ENCODE measurements at regions not wholly inside any gene's neighbourhood (a gene's known extent, or its start where the extent isn't known, plus 50 kb on each side); places are given as distances from the start of the nearest gene placed in this dataset.

DNA sequence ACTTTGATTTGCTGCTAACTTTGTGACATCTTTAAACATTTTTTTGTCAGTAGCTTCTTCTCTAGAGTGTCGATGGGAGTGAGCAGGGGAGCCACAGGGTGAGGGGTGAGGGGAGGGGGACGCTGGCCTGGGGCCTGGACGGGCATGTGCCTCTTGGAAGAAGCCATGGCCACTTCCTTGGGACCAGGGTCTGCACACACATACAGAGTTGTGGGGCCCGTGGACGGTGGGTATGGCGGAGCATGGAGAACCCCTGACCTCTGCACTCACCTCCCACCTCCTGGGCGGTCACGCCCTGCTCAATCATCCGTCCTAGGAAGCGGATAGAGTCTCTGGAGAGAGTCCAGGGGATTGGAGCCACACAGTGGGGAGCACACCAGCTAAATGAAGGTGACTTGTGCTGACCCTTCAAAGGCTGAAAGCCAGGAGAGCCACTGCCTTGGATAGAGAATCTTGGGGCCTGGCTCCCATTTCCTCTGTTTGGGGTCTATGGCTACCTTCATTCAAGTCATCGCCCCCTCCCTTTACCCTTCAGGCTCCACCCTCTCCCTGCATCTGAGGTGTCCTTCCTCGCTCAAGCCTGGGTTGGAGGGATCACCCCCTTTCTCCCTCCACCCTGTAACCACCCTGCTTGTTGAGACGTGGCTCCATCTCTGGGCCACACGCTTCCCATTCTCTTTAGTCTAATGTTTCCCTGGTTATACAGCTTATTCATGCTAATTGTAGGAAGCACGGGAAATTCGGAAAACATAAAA, 63.9 kb upstream of the HAAO start:
- no peak overlapping the region for H3K4me3 ChIP-seq
- in situ Hi-C loops (cut with MboI): no loop called here
- H3K9ac ChIP-seq (ENCODE audit: control insufficient read depth, insufficient read depth, low read length): no peak overlapping the region
- ATAC-seq (no peak), FAIRE-seq (no peak), DNase-seq (ENCODE audit: low read depth, low spot score) (no peak)
- POLR2A ChIA-PET: no interaction called here
- peaks cover 0 to 2% of the 10 kb centered on the region in 2 experiments; a peak in 1 of 4 replicates for H3K27me3 ChIP-seq (replicated peaks in 1 of 2; ENCODE audit: control insufficient read depth in 2 of 2, insufficient read depth in 2 of 2, low read length in 1 of 2)
- 13% methylated on average over 16 of the region's 16 CpGs for WGBS (ENCODE audit: insufficient coverage, insufficient replicate concordance, low lambda C conversion rate, missing lambda C conversion rate)
- intact Hi-C loops (cut with micrococcal nuclease; ENCODE audit: unreplicated experiment): loop anchor here (5.0 to 10.0 kb wide), 3 partner anchors 91 to 369 kb away; partner anchors contain the start of gene ZFP36L2
- no TSS peak for BruUV-seq (replicated peaks)
- no peaks in the 10 kb centered on the region for H3K36me3 ChIP-seq (ENCODE audit: control insufficient read depth in 2 of 2, insufficient read depth in 2 of 2, low read length in 1 of 2)
- no peak overlapping the region for H2AFZ ChIP-seq (ENCODE audit: control insufficient read depth, low read depth, low read length)
- CTCF ChIA-PET: interaction anchor here (1.0 to 1.4 kb wide), 2 partner anchors 8 to 754 kb away, joined by 3 read pairs; no protein-coding TSS in a partner anchor
- H3K27ac ChIP-seq (ENCODE audit: control insufficient read depth, insufficient read depth): no peak overlapping the region
- RAD21 ChIA-PET (ENCODE audit: unreplicated experiment): interaction anchor here (0.6 to 1.2 kb wide), 2 partner anchors 628 to 1030 kb away, joined by 3 read pairs; no protein-coding TSS in a partner anchor
- no peak overlapping the region for H3K4me2 ChIP-seq (ENCODE audit: control insufficient read depth, insufficient read depth)
- H4K20me1 ChIP-seq (ENCODE audit: control insufficient read depth, insufficient read depth): no peaks in the 10 kb centered on the region
- H3K4me1 ChIP-seq (ENCODE audit: control insufficient read depth, insufficient read depth, low read length): no peaks in the 10 kb centered on the region
- SMC1A ChIA-PET (ENCODE audit: uncharacterized antibody, unreplicated experiment): no interaction called here
- no peaks in the 10 kb centered on the region for H3K9me3 ChIP-seq (replicated peaks; ENCODE audit: control insufficient read depth, insufficient read depth, low read length)
- no peaks in the 10 kb centered on the region for H3K79me2 ChIP-seq (ENCODE audit: control insufficient read depth, insufficient read depth, low read length)
- no peak for TF ChIP-seq ATF7 (IDR thresholded peaks at IDR 0.05; ENCODE audit: low read depth)
- TF ChIP-seq, protein P1, sequence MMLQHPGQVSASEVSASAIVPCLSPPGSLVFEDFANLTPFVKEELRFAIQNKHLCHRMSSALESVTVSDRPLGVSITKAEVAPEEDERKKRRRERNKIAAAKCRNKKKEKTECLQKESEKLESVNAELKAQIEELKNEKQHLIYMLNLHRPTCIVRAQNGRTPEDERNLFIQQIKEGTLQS (IDR thresholded peaks at IDR 0.05; ENCODE audit: borderline replicate concordance, extremely low read depth, low read depth, low read length): no peak
- TF ChIP-seq BRCA1 (IDR thresholded peaks at IDR 0.05; ENCODE audit: low read depth, low read length): no peak
- no peak for TF ChIP-seq PAX5 (IDR thresholded peaks at IDR 0.05; ENCODE audit: borderline replicate concordance, low read depth, low read length)
- TF ChIP-seq EP300 (IDR thresholded peaks at IDR 0.05; ENCODE audit: borderline replicate concordance in 1 of 2, control insufficient read depth in 1 of 2, low read depth in 2 of 2, low read length in 2 of 2): no peak
- no peak for TF ChIP-seq NBN (IDR thresholded peaks at IDR 0.05)
- TF ChIP-seq IKZF1 (conservative IDR thresholded peaks at IDR 0.05): no peak
- no peak for TF ChIP-seq RAD21 (IDR thresholded peaks at IDR 0.05; ENCODE audit: insufficient read depth, low read depth, low read length)
- TF ChIP-seq BCL11A (IDR thresholded peaks at IDR 0.05; ENCODE audit: low read depth, low read length): no peak
- TF ChIP-seq, protein P2, sequence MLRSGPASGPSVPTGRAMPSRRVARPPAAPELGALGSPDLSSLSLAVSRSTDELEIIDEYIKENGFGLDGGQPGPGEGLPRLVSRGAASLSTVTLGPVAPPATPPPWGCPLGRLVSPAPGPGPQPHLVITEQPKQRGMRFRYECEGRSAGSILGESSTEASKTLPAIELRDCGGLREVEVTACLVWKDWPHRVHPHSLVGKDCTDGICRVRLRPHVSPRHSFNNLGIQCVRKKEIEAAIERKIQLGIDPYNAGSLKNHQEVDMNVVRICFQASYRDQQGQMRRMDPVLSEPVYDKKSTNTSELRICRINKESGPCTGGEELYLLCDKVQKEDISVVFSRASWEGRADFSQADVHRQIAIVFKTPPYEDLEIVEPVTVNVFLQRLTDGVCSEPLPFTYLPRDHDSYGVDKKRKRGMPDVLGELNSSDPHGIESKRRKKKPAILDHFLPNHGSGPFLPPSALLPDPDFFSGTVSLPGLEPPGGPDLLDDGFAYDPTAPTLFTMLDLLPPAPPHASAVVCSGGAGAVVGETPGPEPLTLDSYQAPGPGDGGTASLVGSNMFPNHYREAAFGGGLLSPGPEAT (IDR thresholded peaks at IDR 0.05; ENCODE audit: low read depth): no peak
- TF ChIP-seq NFIC (IDR thresholded peaks at IDR 0.05; ENCODE audit: low read depth, low read length): no peak
- TF ChIP-seq, protein P3, sequence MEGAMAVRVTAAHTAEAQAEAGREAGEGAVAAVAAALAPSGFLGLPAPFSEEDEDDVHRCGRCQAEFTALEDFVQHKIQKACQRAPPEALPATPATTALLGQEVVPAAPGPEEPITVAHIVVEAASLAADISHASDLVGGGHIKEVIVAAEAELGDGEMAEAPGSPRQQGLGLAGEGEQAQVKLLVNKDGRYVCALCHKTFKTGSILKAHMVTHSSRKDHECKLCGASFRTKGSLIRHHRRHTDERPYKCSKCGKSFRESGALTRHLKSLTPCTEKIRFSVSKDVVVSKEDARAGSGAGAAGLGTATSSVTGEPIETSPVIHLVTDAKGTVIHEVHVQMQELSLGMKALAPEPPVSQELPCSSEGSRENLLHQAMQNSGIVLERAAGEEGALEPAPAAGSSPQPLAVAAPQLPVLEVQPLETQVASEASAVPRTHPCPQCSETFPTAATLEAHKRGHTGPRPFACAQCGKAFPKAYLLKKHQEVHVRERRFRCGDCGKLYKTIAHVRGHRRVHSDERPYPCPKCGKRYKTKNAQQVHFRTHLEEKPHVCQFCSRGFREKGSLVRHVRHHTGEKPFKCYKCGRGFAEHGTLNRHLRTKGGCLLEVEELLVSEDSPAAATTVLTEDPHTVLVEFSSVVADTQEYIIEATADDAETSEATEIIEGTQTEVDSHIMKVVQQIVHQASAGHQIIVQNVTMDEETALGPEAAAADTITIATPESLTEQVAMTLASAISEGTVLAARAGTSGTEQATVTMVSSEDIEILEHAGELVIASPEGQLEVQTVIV (IDR thresholded peaks at IDR 0.05; ENCODE audit: borderline replicate concordance, partially characterized antibody): no peak
- no peak for TF ChIP-seq NR2C2 (IDR thresholded peaks at IDR 0.05; ENCODE audit: borderline replicate concordance, control insufficient read depth, insufficient read length, low read depth)
- TF ChIP-seq, protein P4, sequence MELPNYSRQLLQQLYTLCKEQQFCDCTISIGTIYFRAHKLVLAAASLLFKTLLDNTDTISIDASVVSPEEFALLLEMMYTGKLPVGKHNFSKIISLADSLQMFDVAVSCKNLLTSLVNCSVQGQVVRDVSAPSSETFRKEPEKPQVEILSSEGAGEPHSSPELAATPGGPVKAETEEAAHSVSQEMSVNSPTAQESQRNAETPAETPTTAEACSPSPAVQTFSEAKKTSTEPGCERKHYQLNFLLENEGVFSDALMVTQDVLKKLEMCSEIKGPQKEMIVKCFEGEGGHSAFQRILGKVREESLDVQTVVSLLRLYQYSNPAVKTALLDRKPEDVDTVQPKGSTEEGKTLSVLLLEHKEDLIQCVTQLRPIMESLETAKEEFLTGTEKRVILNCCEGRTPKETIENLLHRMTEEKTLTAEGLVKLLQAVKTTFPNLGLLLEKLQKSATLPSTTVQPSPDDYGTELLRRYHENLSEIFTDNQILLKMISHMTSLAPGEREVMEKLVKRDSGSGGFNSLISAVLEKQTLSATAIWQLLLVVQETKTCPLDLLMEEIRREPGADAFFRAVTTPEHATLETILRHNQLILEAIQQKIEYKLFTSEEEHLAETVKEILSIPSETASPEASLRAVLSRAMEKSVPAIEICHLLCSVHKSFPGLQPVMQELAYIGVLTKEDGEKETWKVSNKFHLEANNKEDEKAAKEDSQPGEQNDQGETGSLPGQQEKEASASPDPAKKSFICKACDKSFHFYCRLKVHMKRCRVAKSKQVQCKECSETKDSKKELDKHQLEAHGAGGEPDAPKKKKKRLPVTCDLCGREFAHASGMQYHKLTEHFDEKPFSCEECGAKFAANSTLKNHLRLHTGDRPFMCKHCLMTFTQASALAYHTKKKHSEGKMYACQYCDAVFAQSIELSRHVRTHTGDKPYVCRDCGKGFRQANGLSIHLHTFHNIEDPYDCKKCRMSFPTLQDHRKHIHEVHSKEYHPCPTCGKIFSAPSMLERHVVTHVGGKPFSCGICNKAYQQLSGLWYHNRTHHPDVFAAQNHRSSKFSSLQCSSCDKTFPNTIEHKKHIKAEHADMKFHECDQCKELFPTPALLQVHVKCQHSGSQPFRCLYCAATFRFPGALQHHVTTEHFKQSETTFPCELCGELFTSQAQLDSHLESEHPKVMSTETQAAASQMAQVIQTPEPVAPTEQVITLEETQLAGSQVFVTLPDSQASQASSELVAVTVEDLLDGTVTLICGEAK (IDR thresholded peaks at IDR 0.05; ENCODE audit: borderline replicate concordance): no peak
- no peak for TF ChIP-seq IKZF2 (IDR thresholded peaks at IDR 0.05)
